Fibroblast of lung (primary cell): ENCODE measurements at regions not wholly inside any gene's neighbourhood (a gene's known extent, or its start where the extent isn't known, plus 50 kb on each side); places are given as distances from the start of the nearest gene placed in this dataset.

Experiments used
- CTCF ChIP-seq, 2 donors: IDR thresholded peaks in 1 of 2; conservative IDR thresholded peaks in 1 of 2; 1 replicate in 1 of 2; 2 replicates in 1 of 2; pipeline ENCODE4 v1.5.1; 2011 to 2012; ENCODE audit warnings: low read length in 2 of 2, control low read depth in 1 of 2, inconsistent platforms in 1 of 2, low read depth in 1 of 2, mild to moderate bottlenecking in 1 of 2
- EZH2 ChIP-seq: IDR thresholded peaks from 2 replicates; pipeline ENCODE4 v1.5.1; 2012; ENCODE audit warnings: low read length, control low read depth, mild to moderate bottlenecking; ENCODE audit errors: missing control alignments

- TF ChIP-seq CTCF (conservative IDR thresholded peaks at IDR 0.05 in 1 of 2, IDR thresholded peaks at IDR 0.05 in 1 of 2; ENCODE audit: low read depth in 1 of 2, low read length in 2 of 2): no peak
- no peak for TF ChIP-seq EZH2
Observed at GRCh38 chr6:166236596-166236995, 68.9 kb upstream of the TBXT start.
